ENCODE measurements at regions not wholly inside any gene's neighbourhood (a gene's known extent, or its start where the extent isn't known, plus 50 kb on each side); places are given as distances from the start of the nearest gene placed in this dataset.

DNA sequence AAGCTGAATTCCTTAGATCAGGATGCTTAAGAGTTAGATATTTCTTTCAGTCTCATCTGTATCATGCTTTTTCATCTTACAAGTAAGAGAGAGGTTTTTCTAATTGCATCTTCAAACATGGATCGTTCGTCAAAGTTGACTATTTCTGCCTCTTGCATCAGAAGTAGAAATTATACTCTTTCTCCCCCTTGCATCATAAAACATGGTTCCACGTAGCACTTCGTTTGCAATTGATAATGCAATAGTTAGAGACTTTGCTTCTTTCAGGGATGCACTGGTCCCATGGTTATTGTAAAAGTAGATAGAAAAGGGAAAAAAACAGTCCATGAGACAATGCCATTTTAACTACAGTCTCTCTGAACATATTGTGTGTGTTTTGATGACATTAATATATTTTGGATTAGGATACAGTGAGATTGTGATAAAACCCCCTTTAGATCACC is 75.1 kb upstream of the PARD3B start:
- no peaks in the 10 kb centered on the region for H3K4me1 ChIP-seq (ENCODE audit: insufficient read depth, low read length, severe bottlenecking)
- no peaks in the 10 kb centered on the region for H3K79me2 ChIP-seq (ENCODE audit: insufficient read depth, low read length)
- H3K27ac ChIP-seq (ENCODE audit: low read depth, low read length, poor library complexity, severe bottlenecking): no peak overlapping the region
- no peaks in the 10 kb centered on the region for H3K9me3 ChIP-seq (ENCODE audit: low read length)
- H3K36me3 ChIP-seq (ENCODE audit: insufficient read depth, low read length): no peaks in the 10 kb centered on the region
- H4K20me1 ChIP-seq (ENCODE audit: insufficient read depth, low read length): no peaks in the 10 kb centered on the region
- no peaks in the 10 kb centered on the region for H3K27me3 ChIP-seq (ENCODE audit: insufficient read depth, low read length)
- H2AFZ ChIP-seq (ENCODE audit: low read length): no peak overlapping the region
- TF ChIP-seq, protein P1, sequence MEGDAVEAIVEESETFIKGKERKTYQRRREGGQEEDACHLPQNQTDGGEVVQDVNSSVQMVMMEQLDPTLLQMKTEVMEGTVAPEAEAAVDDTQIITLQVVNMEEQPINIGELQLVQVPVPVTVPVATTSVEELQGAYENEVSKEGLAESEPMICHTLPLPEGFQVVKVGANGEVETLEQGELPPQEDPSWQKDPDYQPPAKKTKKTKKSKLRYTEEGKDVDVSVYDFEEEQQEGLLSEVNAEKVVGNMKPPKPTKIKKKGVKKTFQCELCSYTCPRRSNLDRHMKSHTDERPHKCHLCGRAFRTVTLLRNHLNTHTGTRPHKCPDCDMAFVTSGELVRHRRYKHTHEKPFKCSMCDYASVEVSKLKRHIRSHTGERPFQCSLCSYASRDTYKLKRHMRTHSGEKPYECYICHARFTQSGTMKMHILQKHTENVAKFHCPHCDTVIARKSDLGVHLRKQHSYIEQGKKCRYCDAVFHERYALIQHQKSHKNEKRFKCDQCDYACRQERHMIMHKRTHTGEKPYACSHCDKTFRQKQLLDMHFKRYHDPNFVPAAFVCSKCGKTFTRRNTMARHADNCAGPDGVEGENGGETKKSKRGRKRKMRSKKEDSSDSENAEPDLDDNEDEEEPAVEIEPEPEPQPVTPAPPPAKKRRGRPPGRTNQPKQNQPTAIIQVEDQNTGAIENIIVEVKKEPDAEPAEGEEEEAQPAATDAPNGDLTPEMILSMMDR (IDR thresholded peaks at IDR 0.05; ENCODE audit: low read length): no peak
- TF ChIP-seq EZH2 (IDR thresholded peaks at IDR 0.05; ENCODE audit: borderline replicate concordance, low read length): no peak
- no peak overlapping the region for H3K4me2 ChIP-seq (ENCODE audit: low read length)
- H3K9me2 ChIP-seq (ENCODE audit: low read depth, low read length): no peaks in the 10 kb centered on the region
- H3K9ac ChIP-seq (ENCODE audit: low read length): no peak overlapping the region
- H3F3A ChIP-seq (ENCODE audit: insufficient read depth, low read length): no peaks in the 10 kb centered on the region
- no peak overlapping the region for H3K4me3 ChIP-seq (ENCODE audit: low read depth, low read length, poor library complexity, severe bottlenecking)

DNA sequence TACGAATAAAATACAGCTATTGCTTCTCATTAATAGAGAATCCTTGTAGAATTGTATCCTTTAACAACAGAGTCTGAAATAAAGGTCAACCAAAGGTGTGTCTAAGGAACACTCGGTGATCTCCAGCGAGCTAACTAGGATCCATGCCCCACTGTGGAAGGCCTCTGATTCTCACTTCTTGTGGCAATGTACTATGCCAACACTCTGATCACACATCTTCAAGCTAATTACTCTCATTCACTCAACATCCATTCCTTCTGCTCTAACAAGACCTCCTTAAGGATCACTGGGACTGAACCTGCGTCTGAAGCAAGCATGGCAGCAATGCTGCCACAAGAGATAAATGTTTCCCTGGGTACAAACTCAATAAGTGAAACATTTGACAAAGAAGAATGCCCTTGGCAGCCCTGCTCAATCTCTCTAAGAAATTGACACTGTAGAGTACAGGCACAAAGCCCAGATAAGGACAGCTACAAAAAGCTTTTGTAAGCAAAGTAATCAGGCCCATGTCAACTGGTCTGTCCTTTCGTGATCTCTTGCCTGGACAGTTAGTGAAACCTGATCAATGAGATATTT is 74.6 kb upstream of the PARD3B start:
- Histone ChIP-seq H3K9ac (ENCODE audit: low read length) (no peak overlapping the region), H4K20me1 (ENCODE audit: insufficient read depth, low read length) (no peaks in the 10 kb centered on the region), H3K9me2 (ENCODE audit: low read depth, low read length) (no peaks in the 10 kb centered on the region), H3K9me3 (ENCODE audit: low read length) (no peaks in the 10 kb centered on the region), H3K4me2 (ENCODE audit: low read length) (no peak overlapping the region), H3K79me2 (ENCODE audit: insufficient read depth, low read length) (no peaks in the 10 kb centered on the region), H3K36me3 (ENCODE audit: insufficient read depth, low read length) (no peaks in the 10 kb centered on the region), H3K27me3 (ENCODE audit: insufficient read depth, low read length) (no peaks in the 10 kb centered on the region), H3K27ac (ENCODE audit: low read depth, low read length, poor library complexity, severe bottlenecking) (no peak overlapping the region), H3F3A (ENCODE audit: insufficient read depth, low read length) (no peaks in the 10 kb centered on the region), H3K4me1 (ENCODE audit: insufficient read depth, low read length, severe bottlenecking) (no peaks in the 10 kb centered on the region), H3K4me3 (ENCODE audit: low read depth, low read length, poor library complexity, severe bottlenecking) (no peak overlapping the region), H2AFZ (ENCODE audit: low read length) (no peak overlapping the region)
- TF ChIP-seq EZH2 (IDR thresholded peaks at IDR 0.05; ENCODE audit: borderline replicate concordance, low read length): no peak
- TF ChIP-seq, protein P1 (IDR thresholded peaks at IDR 0.05; ENCODE audit: low read length): no peak

DNA sequence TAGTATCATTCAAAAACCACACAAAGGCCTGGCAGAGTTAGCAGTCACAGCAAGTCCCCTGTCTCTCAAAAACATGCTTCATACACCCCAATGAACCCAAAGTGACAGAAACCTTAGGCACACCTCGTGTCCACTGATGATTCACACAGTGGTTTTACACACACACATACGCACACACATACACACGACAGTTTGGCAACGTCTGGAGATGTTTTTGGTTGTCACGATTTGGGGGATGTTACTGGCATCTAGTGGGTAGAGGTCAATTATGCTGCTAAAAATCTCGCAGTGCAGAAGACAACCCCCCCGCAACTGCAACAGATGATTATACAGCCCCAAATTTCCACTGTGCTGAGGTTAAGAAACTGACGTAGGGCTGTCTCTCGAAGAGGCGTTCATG is 72.9 kb upstream of the PARD3B start:
- TF ChIP-seq EZH2 (IDR thresholded peaks at IDR 0.05; ENCODE audit: borderline replicate concordance, low read length): no peak
- TF ChIP-seq, protein P1 (IDR thresholded peaks at IDR 0.05; ENCODE audit: low read length): no peak
- Histone ChIP-seq H3K4me2 (ENCODE audit: low read length) (no peak overlapping the region), H4K20me1 (ENCODE audit: insufficient read depth, low read length) (no peaks in the 10 kb centered on the region), H3K36me3 (ENCODE audit: insufficient read depth, low read length) (no peaks in the 10 kb centered on the region), H3K9me3 (ENCODE audit: low read length) (no peaks in the 10 kb centered on the region), H3K4me3 (ENCODE audit: low read depth, low read length, poor library complexity, severe bottlenecking) (no peak overlapping the region), H2AFZ (ENCODE audit: low read length) (no peak overlapping the region), H3K9ac (ENCODE audit: low read length) (no peak overlapping the region), H3K9me2 (ENCODE audit: low read depth, low read length) (no peaks in the 10 kb centered on the region), H3F3A (ENCODE audit: insufficient read depth, low read length) (no peaks in the 10 kb centered on the region), H3K27ac (ENCODE audit: low read depth, low read length, poor library complexity, severe bottlenecking) (no peak overlapping the region), H3K27me3 (ENCODE audit: insufficient read depth, low read length) (no peaks in the 10 kb centered on the region), H3K4me1 (ENCODE audit: insufficient read depth, low read length, severe bottlenecking) (no peaks in the 10 kb centered on the region), H3K79me2 (ENCODE audit: insufficient read depth, low read length) (no peaks in the 10 kb centered on the region)
